Fibroblast of lung (primary cell): ENCODE measurements at regions not wholly inside any gene's neighbourhood (a gene's known extent, or its start where the extent isn't known, plus 50 kb on each side); places are given as distances from the start of the nearest gene placed in this dataset.

Experiments
- EZH2 ChIP-seq: IDR thresholded peaks from 2 replicates; pipeline ENCODE4 v1.5.1; 2012; ENCODE audit warnings: low read length, control low read depth, mild to moderate bottlenecking; ENCODE audit errors: missing control alignments
- TF ChIP-seq, protein P1 (sequence below), 2 donors: IDR thresholded peaks in 1 of 2; conservative IDR thresholded peaks in 1 of 2; 1 replicate in 1 of 2; 2 replicates in 1 of 2; pipeline ENCODE4 v1.5.1; 2011 to 2012; ENCODE audit warnings: low read length in 2 of 2, control low read depth in 1 of 2, inconsistent platforms in 1 of 2, low read depth in 1 of 2, mild to moderate bottlenecking in 1 of 2

DNA sequence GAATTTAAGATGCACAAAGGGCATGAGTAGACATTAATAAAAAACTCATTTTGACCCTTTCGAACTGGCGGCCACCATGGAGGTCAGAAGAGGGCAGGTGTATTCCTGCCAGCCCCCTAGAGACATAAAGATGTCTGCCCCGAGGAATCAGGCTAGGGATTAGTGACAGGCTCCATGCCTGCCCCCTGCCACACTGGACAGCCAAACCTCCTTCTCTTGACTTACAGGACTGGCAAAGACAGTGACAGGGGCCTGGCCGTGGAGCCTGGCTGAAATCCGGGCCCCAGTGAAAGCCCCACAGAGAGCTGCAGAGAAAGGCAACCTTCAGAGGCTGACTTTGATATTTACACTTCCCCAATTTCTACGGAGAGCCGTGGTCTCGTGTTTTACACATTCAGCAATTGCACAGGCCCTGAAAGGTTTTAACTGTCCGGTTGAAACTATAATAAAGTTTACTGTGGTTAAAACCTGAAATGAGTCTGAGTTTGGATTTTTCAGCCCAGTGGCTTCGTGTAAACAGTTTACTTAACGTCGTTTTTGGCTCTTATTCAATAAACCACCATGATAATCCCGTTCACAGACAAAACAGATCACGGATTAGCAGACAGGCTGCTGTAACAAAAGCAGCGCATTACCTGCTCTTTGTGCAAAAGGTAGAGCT is 243.9 kb upstream of the MYOCD start:
- TF ChIP-seq, protein P1, sequence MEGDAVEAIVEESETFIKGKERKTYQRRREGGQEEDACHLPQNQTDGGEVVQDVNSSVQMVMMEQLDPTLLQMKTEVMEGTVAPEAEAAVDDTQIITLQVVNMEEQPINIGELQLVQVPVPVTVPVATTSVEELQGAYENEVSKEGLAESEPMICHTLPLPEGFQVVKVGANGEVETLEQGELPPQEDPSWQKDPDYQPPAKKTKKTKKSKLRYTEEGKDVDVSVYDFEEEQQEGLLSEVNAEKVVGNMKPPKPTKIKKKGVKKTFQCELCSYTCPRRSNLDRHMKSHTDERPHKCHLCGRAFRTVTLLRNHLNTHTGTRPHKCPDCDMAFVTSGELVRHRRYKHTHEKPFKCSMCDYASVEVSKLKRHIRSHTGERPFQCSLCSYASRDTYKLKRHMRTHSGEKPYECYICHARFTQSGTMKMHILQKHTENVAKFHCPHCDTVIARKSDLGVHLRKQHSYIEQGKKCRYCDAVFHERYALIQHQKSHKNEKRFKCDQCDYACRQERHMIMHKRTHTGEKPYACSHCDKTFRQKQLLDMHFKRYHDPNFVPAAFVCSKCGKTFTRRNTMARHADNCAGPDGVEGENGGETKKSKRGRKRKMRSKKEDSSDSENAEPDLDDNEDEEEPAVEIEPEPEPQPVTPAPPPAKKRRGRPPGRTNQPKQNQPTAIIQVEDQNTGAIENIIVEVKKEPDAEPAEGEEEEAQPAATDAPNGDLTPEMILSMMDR (conservative IDR thresholded peaks at IDR 0.05 in 1 of 2, IDR thresholded peaks at IDR 0.05 in 1 of 2; ENCODE audit: low read depth in 1 of 2, low read length in 2 of 2): no peak
- TF ChIP-seq EZH2: no peak
